C4-2B (cell line): ENCODE measurements at regions not wholly inside any gene's neighbourhood (a gene's known extent, or its start where the extent isn't known, plus 50 kb on each side); places are given as distances from the start of the nearest gene placed in this dataset.

Experiments used
- H3K27ac ChIP-seq: fragments of 450-650 bp; 2 replicates; pipeline ENCODE4 v1.5.1; 2017
- CTCF ChIP-seq: fragments of 450-650 bp; conservative IDR thresholded peaks from 2 replicates; pipeline ENCODE4 v1.5.1; 2017; ENCODE audit warnings: mild to moderate bottlenecking
- ZFX ChIP-seq: fragments of 450-650 bp; IDR thresholded peaks from 2 replicates; pipeline ENCODE4 v1.6.1; 2017

DNA sequence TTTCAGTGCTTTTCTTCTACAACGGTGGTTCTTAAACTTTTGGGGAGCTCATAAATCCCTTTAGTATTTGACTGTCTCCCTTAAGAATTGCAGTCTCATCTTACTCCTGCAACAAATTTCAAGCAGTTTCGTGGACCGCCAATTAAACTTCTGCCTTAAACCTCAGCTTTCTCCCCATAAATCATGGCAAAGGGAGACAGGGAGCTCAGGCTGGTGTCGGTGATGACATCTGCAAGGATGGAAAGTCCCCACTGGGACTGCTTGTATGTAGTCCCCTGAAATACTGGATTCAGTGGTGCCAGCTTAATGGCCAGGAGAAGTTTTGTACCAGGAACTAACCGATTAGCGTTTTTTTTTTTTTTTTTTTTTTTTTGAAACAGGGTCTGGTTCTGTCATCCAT, 148.7 kb upstream of the ITGA6 start:
- TF ChIP-seq CTCF (no peak), ZFX (no peak)
- H3K27ac ChIP-seq: no peak overlapping the region

DNA sequence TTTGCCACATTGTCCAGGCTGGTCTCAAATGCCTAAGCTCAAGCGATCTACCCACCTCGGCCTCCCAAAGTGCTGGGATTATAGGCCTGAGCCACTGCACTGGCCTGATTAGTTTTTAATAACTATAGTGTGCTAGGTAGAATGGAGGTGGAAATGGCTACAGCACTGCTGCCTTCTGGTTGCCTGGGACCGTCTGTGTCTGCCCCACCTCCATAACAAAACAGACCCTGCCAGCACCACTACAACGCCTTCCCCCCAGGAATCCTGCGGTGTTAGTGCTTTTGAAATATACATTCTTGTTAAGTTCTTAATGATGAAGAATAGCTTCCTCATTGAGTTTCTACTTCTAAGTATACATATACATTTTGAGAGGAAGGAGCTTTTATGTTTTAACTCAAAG, 148.2 kb upstream of the ITGA6 start:
- TF ChIP-seq ZFX: no peak
- no peak for TF ChIP-seq CTCF
- no peak overlapping the region for H3K27ac ChIP-seq

DNA sequence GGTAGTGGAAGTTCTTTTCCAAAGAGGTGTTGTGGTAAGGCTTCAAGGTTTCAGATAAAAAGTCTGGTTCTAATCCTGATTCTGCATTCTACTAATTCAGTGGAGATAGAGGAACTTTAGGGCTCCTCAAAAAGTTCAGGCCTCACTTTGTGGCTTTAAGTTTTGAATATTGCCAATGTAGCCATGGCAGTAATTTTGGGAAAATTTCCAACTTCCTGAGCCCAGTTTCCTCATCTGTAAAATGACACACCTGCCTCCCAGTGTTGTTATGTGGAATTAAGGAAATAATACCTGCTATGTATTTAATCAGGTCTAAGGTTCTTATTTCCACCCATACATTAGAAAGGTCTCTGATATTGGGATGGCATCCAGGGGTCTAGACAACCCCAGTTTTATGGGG, 147.6 kb upstream of the ITGA6 start:
- H3K27ac ChIP-seq: no peak overlapping the region
- TF ChIP-seq CTCF: peak; percentile 16; the same call in 1 of the 2 replicates
- TF ChIP-seq ZFX: no peak

- H3K27ac ChIP-seq: no peak overlapping the region
Observed at GRCh38 chr2:172280571-172281361, 146.6 kb upstream of the ITGA6 start.

GRCh38 chr2:172281648-172282570, 145.5 kb upstream of the ITGA6 start:
- no peak for TF ChIP-seq CTCF
- no peak for TF ChIP-seq ZFX
- no peak overlapping the region for H3K27ac ChIP-seq

More at GRCh38 chr2:172280571-172281361, 146.6 kb upstream of the ITGA6 start:
- TF ChIP-seq ZFX (no peak), CTCF (no peak)

DNA sequence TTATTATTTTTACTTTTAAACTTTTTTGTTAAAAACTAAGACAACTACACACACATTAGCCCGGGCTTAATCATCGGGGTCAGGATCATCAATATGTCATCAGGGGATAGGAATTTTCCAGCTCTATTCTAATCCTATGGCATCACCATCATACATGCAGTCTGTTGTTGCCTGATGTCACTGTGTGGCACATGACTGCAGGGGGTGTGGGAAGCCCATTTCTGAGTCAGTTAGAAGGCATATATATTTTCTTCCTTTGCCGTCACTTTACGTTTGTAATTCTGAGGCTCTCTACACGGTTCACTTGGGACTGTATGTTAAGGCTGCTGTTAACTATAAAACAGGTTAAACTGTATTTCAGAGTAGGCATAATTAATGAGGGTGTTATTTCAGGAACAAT, 144.4 kb upstream of the ITGA6 start:
- no peak for TF ChIP-seq ZFX
- H3K27ac ChIP-seq: no peak overlapping the region

- TF ChIP-seq ZFX (no peak), CTCF (no peak)
- no peak overlapping the region for H3K27ac ChIP-seq
Observed at GRCh38 chr2:172283476-172283875, 143.9 kb upstream of the ITGA6 start.
